GM23338 (cell line): ENCODE measurements at regions not wholly inside any gene's neighbourhood (a gene's known extent, or its start where the extent isn't known, plus 50 kb on each side); places are given as distances from the start of the nearest gene placed in this dataset.

Source experiments
- ATAC-seq: fragments of 200-7000 bp; cut with Tn5 transposase; 3 replicates; pipeline ENCODE4 v1.9.1; 2020
- DNase-seq: peaks from one replicate; pipeline ENCODE4 v3.0.0-alpha.2; 2015; ENCODE audit warnings: low spot score
- H2AFZ ChIP-seq: fragments of 200-600 bp; sonication (generic); 2 replicates; pipeline ENCODE4 v1.8.0; 2016; ENCODE audit warnings: antibody characterized with exemption, mild to moderate bottlenecking, moderate library complexity
- H3F3A ChIP-seq: fragments of 200-600 bp; sonication (generic); replicated peaks from 2 replicates; pipeline ENCODE4 v1.8.0; 2017; ENCODE audit warnings: antibody characterized with exemption, mixed run types, low read depth
- H3K27ac ChIP-seq: fragments of 200-600 bp; sonication (generic); 2 replicates; pipeline ENCODE4 v1.6.1; 2016; ENCODE audit warnings: low read depth
- H3K27me3 ChIP-seq: fragments of 200-600 bp; sonication (generic); 2 replicates; pipeline ENCODE4 v1.8.0; 2016; ENCODE audit warnings: mild to moderate bottlenecking, mixed run types, moderate library complexity; ENCODE audit not compliant: insufficient read depth
- H3K36me3 ChIP-seq: fragments of 200-600 bp; sonication (generic); 2 replicates; pipeline ENCODE4 v1.8.0; 2016; ENCODE audit warnings: mild to moderate bottlenecking; ENCODE audit not compliant: insufficient read depth
- H3K4me1 ChIP-seq: fragments of 200-600 bp; sonication (generic); 2 replicates; pipeline ENCODE4 v1.8.0; 2016; ENCODE audit warnings: mild to moderate bottlenecking, moderate library complexity; ENCODE audit not compliant: insufficient read depth
- H3K4me2 ChIP-seq: fragments of 200-600 bp; sonication (generic); 2 replicates; pipeline ENCODE4 v1.7.1; 2017; ENCODE audit warnings: mixed run types
- H3K4me3 ChIP-seq: fragments of 200-600 bp; sonication (generic); 2 replicates; pipeline ENCODE4 v1.6.1; 2016; ENCODE audit warnings: mixed run types
- H3K79me2 ChIP-seq: fragments of 200-600 bp; sonication (generic); replicated peaks from 2 replicates; pipeline ENCODE4 v1.8.0; 2017; ENCODE audit warnings: mild to moderate bottlenecking; ENCODE audit not compliant: insufficient read depth
- H3K9me2 ChIP-seq: fragments of 200-600 bp; sonication (generic); 2 replicates; pipeline ENCODE4 v1.8.0; 2017; ENCODE audit not compliant: insufficient read depth
- H4K20me1 ChIP-seq: fragments of 200-600 bp; sonication (generic); replicated peaks from 2 replicates; pipeline ENCODE4 v1.8.0; 2017; ENCODE audit warnings: mild to moderate bottlenecking; ENCODE audit not compliant: insufficient read depth
- H3K27ac Mint-ChIP-seq: 2 replicates; pipeline ENCODE4 v1.8.0; 2020; ENCODE audit warnings: inconsistent platforms, mild to moderate bottlenecking, moderate library complexity, mixed read lengths
- H3K27me3 Mint-ChIP-seq: 3 replicates; pipeline ENCODE4 v1.8.0; 2022; ENCODE audit warnings: low read depth, mild to moderate bottlenecking, moderate library complexity, mixed read lengths, inconsistent platforms; ENCODE audit not compliant: insufficient read depth, poor library complexity
- H3K36me3 Mint-ChIP-seq: 3 replicates; pipeline ENCODE4 v1.8.0; 2021; ENCODE audit warnings: low read depth, mild to moderate bottlenecking, inconsistent platforms, moderate library complexity, mixed read lengths
- H3K4me1 Mint-ChIP-seq: 3 replicates; pipeline ENCODE4 v1.8.0; 2020; ENCODE audit warnings: mild to moderate bottlenecking, inconsistent platforms, mixed read lengths
- H3K4me3 Mint-ChIP-seq: 3 replicates; pipeline ENCODE4 v1.8.0; 2021; ENCODE audit warnings: moderate library complexity, mild to moderate bottlenecking, inconsistent platforms, mixed read lengths
- H3K9me3 Mint-ChIP-seq: 3 replicates; pipeline ENCODE4 v1.8.0; 2020; ENCODE audit warnings: moderate library complexity, mild to moderate bottlenecking, inconsistent platforms, mixed read lengths
- CTCF ChIP-seq, 2 experiments: fragments of 200-600 bp in 1 of 2; sonication (generic) in 1 of 2; conservative IDR thresholded peaks; 2 replicates each; pipeline versions ENCODE4 v1.5.1 to v1.6.1; 2016 to 2017; ENCODE audit warnings: antibody characterized with exemption in 2 of 2, low read depth in 2 of 2, mild to moderate bottlenecking in 2 of 2, moderate library complexity in 1 of 2
- EZH2phosphoT487 ChIP-seq: fragments of 200-600 bp; sonication (generic); IDR thresholded peaks from one replicate; pipeline ENCODE4 v1.8.1; 2018; ENCODE audit warnings: antibody characterized with exemption; ENCODE audit not compliant: unreplicated experiment
- JUNB ChIP-seq: IDR thresholded peaks from one replicate; pipeline ENCODE4 v1.6.1; 2016; ENCODE audit warnings: antibody characterized with exemption; ENCODE audit not compliant: unreplicated experiment
- STAT1 ChIP-seq: IDR thresholded peaks from one replicate; pipeline ENCODE4 v1.6.1; 2016; ENCODE audit warnings: antibody characterized with exemption; ENCODE audit not compliant: unreplicated experiment
- ZNF114 ChIP-seq: fragments of 250-450 bp; sonication (Bioruptor Pico); IDR thresholded peaks from 2 replicates; pipeline ENCODE4 v1.5.0; 2020; ENCODE audit warnings: mild to moderate bottlenecking, moderate library complexity
- ZNF462 ChIP-seq: fragments of 250-450 bp; sonication (Bioruptor Pico); IDR thresholded peaks from 2 replicates; pipeline ENCODE4 v1.5.0; 2020; ENCODE audit warnings: mild to moderate bottlenecking, moderate library complexity

GRCh38 chr16:66189951-66190350 is 176.5 kb upstream of the CDH5 start (continued):
- TF ChIP-seq ZNF462 (CRISPR knock-in tag) (no peak), STAT1 (no peak), CTCF (conservative IDR thresholded peaks at IDR 0.05; ENCODE audit: low read depth in 2 of 2) (no peak), JUNB (no peak)

GRCh38 chr16:66188917-66189725 is 177.4 kb upstream of the CDH5 start:
- Histone ChIP-seq H3K36me3 (no peaks in the 10 kb centered on the region; the same call in 1 of the 2 replicates), H4K20me1 (no peaks in the 10 kb centered on the region), H3K27ac (no peak overlapping the region), H3K79me2 (no peaks in the 10 kb centered on the region), H3K9me2 (no peaks in the 10 kb centered on the region), H3K4me2 (no peak overlapping the region), H3K4me3 (no peak overlapping the region), H3K27me3 (no peaks in the 10 kb centered on the region), H3K4me1 (no peaks in the 10 kb centered on the region), H3F3A (no peaks in the 10 kb centered on the region), H2AFZ (no peak overlapping the region)
- Mint-ChIP-seq H3K36me3 (no peaks in the 10 kb centered on the region), H3K4me1 (peaks cover 6% of the 10 kb centered on the region; the same call in 2 of the 3 replicates), H3K9me3 (no peaks in the 10 kb centered on the region), H3K4me3 (no peak overlapping the region), H3K27me3 (no peaks in the 10 kb centered on the region), H3K27ac (no peak overlapping the region)
- DNase-seq, result no peak
- ATAC-seq, result no peak
- TF ChIP-seq ZNF114 (CRISPR knock-in tag), result no peak
- no peak for TF ChIP-seq EZH2phosphoT487
